OCI-LY3 (cell line): ENCODE measurements at regions not wholly inside any gene's neighbourhood (a gene's known extent, or its start where the extent isn't known, plus 50 kb on each side); places are given as distances from the start of the nearest gene placed in this dataset.

Experiments used
- CTCF ChIP-seq: fragments of 200-600, 300-600 bp; sonication (generic); IDR thresholded peaks from 2 replicates; pipeline ENCODE4 v1.5.1; 2014; ENCODE audit warnings: antibody characterized with exemption, low read length, low read depth
- EZH2phosphoT487 ChIP-seq: fragments of 200-600 bp; shearing (Covaris generic); IDR thresholded peaks from 2 replicates; pipeline ENCODE4 v1.6.1; 2018; ENCODE audit warnings: antibody characterized with exemption, mixed run types, low read depth

DNA sequence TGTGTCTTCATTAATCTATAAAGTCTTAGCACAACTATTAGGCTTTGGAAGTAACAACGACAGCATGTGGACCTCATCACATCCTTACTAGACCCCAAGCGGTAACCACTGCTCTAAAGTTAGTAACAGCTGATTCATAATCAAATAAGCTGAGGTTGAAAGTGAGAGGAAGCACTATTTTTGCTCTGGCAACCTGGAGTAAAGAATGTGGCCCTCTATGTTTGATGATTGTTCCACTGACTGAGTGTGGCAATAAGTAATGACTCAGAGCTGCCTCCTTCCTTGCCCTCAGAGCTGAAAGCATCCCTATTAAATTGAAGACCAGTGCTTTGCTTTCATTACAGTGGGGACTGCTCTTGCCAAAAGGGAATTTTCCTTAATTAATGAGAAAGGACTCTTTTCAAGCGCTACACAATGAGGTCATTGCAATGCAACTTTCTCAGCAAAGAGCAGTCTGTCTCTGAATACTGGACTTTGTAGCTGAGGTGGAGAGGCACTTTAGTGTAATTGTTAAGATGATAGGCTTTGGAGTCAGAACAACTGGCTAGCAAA lies 906.1 kb upstream of the RAG2 start:
- TF ChIP-seq CTCF (no peak), EZH2phosphoT487 (0 out of 2 replicates have a peak, but pooled peaks have one; percentile 78)
